Gastrocnemius medialis (tissue), 4 donors: ENCODE measurements at regions not wholly inside any gene's neighbourhood (a gene's known extent, or its start where the extent isn't known, plus 50 kb on each side); places are given as distances from the start of the nearest gene placed in this dataset.

Experiments used
- POLR2A ChIP-seq, 2 donors: fragments of 450-650 bp; IDR thresholded peaks; one replicate each; pipeline ENCODE4 v1.6.1; 2017; ENCODE audit warnings: antibody characterized with exemption in 2 of 2, mild to moderate bottlenecking in 2 of 2, moderate library complexity in 2 of 2
- TF ChIP-seq, protein P1 (sequence below), 5 experiments: fragments of 450-650 bp in 3 of 5; fragments of 200-600 bp in 2 of 5; sonication (generic) in 2 of 5; IDR thresholded peaks in 4 of 5; conservative IDR thresholded peaks in 1 of 5; 1 replicate in 4 of 5; 2 replicates in 1 of 5; pipeline ENCODE4 v1.5.1; 2016 to 2019; ENCODE audit warnings: antibody characterized with exemption in 5 of 5, mild to moderate bottlenecking in 3 of 5, moderate library complexity in 3 of 5

DNA sequence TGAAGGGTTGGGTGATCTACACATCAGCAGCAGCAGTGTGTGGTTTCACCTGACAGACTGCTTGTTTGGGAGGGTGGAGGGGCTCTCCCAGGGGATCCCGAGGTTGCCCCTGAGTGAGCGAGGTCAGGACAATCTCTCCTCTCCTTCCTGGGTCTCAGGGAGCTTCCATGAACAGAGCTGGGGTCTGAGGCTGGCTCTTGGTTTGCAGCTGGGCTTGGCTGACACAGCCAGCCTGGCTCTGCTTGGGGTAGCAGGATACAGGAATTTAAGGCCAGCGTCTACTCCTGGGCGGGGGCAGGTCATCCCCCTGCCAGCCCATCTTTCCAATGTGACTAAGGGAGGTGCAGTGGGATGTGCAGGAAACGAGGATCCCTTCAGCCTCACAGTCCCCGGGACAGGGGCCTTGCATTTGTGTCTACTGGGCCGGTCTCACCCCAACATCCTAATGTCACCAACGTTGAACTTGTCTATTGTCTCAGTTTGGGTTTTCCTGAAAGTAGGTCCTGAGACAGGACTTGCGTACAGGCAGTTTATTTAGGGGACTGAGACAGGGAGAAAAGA, 262.6 kb upstream of the HDAC4 start:
- no peak for TF ChIP-seq POLR2A (IDR thresholded peaks at IDR 0.05)
- TF ChIP-seq, protein P1, sequence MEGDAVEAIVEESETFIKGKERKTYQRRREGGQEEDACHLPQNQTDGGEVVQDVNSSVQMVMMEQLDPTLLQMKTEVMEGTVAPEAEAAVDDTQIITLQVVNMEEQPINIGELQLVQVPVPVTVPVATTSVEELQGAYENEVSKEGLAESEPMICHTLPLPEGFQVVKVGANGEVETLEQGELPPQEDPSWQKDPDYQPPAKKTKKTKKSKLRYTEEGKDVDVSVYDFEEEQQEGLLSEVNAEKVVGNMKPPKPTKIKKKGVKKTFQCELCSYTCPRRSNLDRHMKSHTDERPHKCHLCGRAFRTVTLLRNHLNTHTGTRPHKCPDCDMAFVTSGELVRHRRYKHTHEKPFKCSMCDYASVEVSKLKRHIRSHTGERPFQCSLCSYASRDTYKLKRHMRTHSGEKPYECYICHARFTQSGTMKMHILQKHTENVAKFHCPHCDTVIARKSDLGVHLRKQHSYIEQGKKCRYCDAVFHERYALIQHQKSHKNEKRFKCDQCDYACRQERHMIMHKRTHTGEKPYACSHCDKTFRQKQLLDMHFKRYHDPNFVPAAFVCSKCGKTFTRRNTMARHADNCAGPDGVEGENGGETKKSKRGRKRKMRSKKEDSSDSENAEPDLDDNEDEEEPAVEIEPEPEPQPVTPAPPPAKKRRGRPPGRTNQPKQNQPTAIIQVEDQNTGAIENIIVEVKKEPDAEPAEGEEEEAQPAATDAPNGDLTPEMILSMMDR (IDR thresholded peaks at IDR 0.05 in 4 of 5, conservative IDR thresholded peaks at IDR 0.05 in 1 of 5): no peak
